ENCODE measurements at regions not wholly inside any gene's neighbourhood (a gene's known extent, or its start where the extent isn't known, plus 50 kb on each side); places are given as distances from the start of the nearest gene placed in this dataset.

- TF ChIP-seq CTCF (IDR thresholded peaks at IDR 0.05; ENCODE audit: low read length), result no peak
- TF ChIP-seq EZH2 (IDR thresholded peaks at IDR 0.05; ENCODE audit: borderline replicate concordance, low read length), result no peak
Measured at GRCh38 chr1:84745857-84746256, 55.6 kb upstream of the SSX2IP start.

Data from OCI-LY1 (cell line).